ENCODE measurements at regions not wholly inside any gene's neighbourhood (a gene's known extent, or its start where the extent isn't known, plus 50 kb on each side); places are given as distances from the start of the nearest gene placed in this dataset.

GRCh38 chr11:115736146-115736545 lies 231.9 kb upstream of the CADM1 start:
- no peak for DNase-seq

- no peak for DNase-seq
Measured at GRCh38 chr11:115724666-115725065, 220.5 kb upstream of the CADM1 start.

- DNase-seq = no peak
Measured at GRCh38 chr11:115722711-115723110, 218.5 kb upstream of the CADM1 start.

- no peak for DNase-seq
Measured at GRCh38 chr11:115721296-115721995, 217.2 kb upstream of the CADM1 start.

GRCh38 chr11:115720602-115721245 lies 216.5 kb upstream of the CADM1 start:
- DNase-seq = no peak

- no peak for DNase-seq
Measured at GRCh38 chr11:115718945-115719344, 214.7 kb upstream of the CADM1 start.

GRCh38 chr11:115718106-115718505 lies 213.9 kb upstream of the CADM1 start:
- no peak for DNase-seq

- DNase-seq = no peak
Measured at GRCh38 chr11:115716601-115717529, 212.7 kb upstream of the CADM1 start.

- no peak for DNase-seq
Measured at GRCh38 chr11:115716080-115716479, 211.9 kb upstream of the CADM1 start.

GRCh38 chr11:115715251-115715770 lies 211.1 kb upstream of the CADM1 start:
- DNase-seq = no peak

- DNase-seq = no peak
Measured at GRCh38 chr11:115712296-115712695, 208.1 kb upstream of the CADM1 start.

- DNase-seq = no peak
Measured at GRCh38 chr11:115710980-115711379, 206.8 kb upstream of the CADM1 start.

- DNase-seq = no peak
Measured at GRCh38 chr11:115710426-115710825, 206.2 kb upstream of the CADM1 start.

- DNase-seq = peak; percentile 57
Measured at GRCh38 chr11:115709297-115709696, 205.1 kb upstream of the CADM1 start.

GRCh38 chr11:115707180-115707905 lies 203.1 kb upstream of the CADM1 start:
- DNase-seq = no peak

- no peak for DNase-seq
Measured at GRCh38 chr11:115706626-115707135, 202.5 kb upstream of the CADM1 start.

GRCh38 chr11:115705200-115705599 lies 201.0 kb upstream of the CADM1 start:
- DNase-seq = no peak

GRCh38 chr11:115700981-115701875 lies 197.0 kb upstream of the CADM1 start:
- no peak for DNase-seq

GRCh38 chr11:115700496-115700895 lies 196.3 kb upstream of the CADM1 start:
- no peak for DNase-seq

GRCh38 chr11:115699733-115700132 lies 195.5 kb upstream of the CADM1 start:
- DNase-seq = no peak

GRCh38 chr11:115699326-115699725 lies 195.1 kb upstream of the CADM1 start:
- no peak for DNase-seq
